ENCODE measurements at regions not wholly inside any gene's neighbourhood (a gene's known extent, or its start where the extent isn't known, plus 50 kb on each side); places are given as distances from the start of the nearest gene placed in this dataset.
A peak's percentile ranks its signal among the peaks of the same experiment; 100 is the strongest.

GRCh38 chr4:12633053-12633651 lies 851.0 kb downstream of the RAB28 start:
- no peak overlapping the region for H2AK5ac ChIP-seq (ENCODE audit: low read depth, low read length)
- intact Hi-C loops (cut with micrococcal nuclease): loop anchor here (10.0 kb wide), 1 partner anchor 868 kb away; no protein-coding TSS in a partner anchor
- peak; percentile 45 for TF ChIP-seq SMC3 (IDR thresholded peaks at IDR 0.05; ENCODE audit: low read depth, low read length)
- peak; percentile 73 for TF ChIP-seq RAD21 (IDR thresholded peaks at IDR 0.05; ENCODE audit: low read length)
- peak; percentile 64 for TF ChIP-seq CTCF (conservative IDR thresholded peaks at IDR 0.05; ENCODE audit: low read depth, low read length)
- no peak for TF ChIP-seq BHLHE40 (IDR thresholded peaks at IDR 0.05; ENCODE audit: low read depth, low read length)

More at GRCh38 chr4:12633053-12633651, 851.0 kb downstream of the RAB28 start:
- H3K4ac ChIP-seq (ENCODE audit: low read depth, low read length): no peak overlapping the region
- no TSS peak for BruUV-seq (replicated peaks)
- H3K14ac ChIP-seq (replicated peaks; ENCODE audit: low read depth, low read length): no peak overlapping the region
- H3K4me2 ChIP-seq (ENCODE audit: low read depth, low read length): no peak overlapping the region
- H3K4me3 ChIP-seq (ENCODE audit: insufficient read depth, low read depth, low read length): no peak overlapping the region
- no peaks in the 10 kb centered on the region for H3K4me1 ChIP-seq (ENCODE audit: control insufficient read depth, insufficient read depth, low read length)
- peak; percentile 80 for ATAC-seq (ENCODE audit: low read depth)
- no peak overlapping the region for H4K8ac ChIP-seq (ENCODE audit: low read depth in 2 of 2, low read length in 2 of 2)
- H2AFZ ChIP-seq (replicated peaks; ENCODE audit: low read length, poor library complexity): no peak overlapping the region
- no peak overlapping the region for H2BK15ac ChIP-seq (ENCODE audit: low read depth, low read length)
- in situ Hi-C loops (cut with MboI; ENCODE audit: low sequenced_read_pairs): no loop called here
- H2BK20ac ChIP-seq (ENCODE audit: low read depth, low read length): no peak overlapping the region
- CTCF ChIA-PET: interaction anchor here (0.6 to 1.7 kb wide), 4 partner anchors 9 to 13 kb away, joined by 3 to 7 read pairs (median 4); no protein-coding TSS in a partner anchor
- H3K27me3 ChIP-seq (ENCODE audit: control insufficient read depth, insufficient read depth, low read length): no peaks in the 10 kb centered on the region
- no peaks in the 10 kb centered on the region for H3K36me3 ChIP-seq (ENCODE audit: control insufficient read depth, insufficient read depth, low read length)
- H4K20me1 ChIP-seq (ENCODE audit: insufficient read depth, low read length): no peaks in the 10 kb centered on the region
- H4K5ac ChIP-seq (ENCODE audit: low read depth, low read length): no peak overlapping the region
- no peak overlapping the region for H2AK9ac ChIP-seq (replicated peaks; ENCODE audit: low read depth, low read length, poor library complexity)
- no peaks in the 10 kb centered on the region for H3K79me1 ChIP-seq (ENCODE audit: low read depth in 1 of 2, low read length in 2 of 2)
- no peak overlapping the region for H3K18ac ChIP-seq (ENCODE audit: low read depth, low read length)
- POLR2A ChIA-PET (ENCODE audit: unreplicated experiment): no interaction called here
- H2BK5ac ChIP-seq (ENCODE audit: low read depth, low read length, poor library complexity, severe bottlenecking): no peak overlapping the region
- H3K56ac ChIP-seq (ENCODE audit: extremely low read depth, insufficient read depth, low read length): no peak overlapping the region
- H3K9me1 ChIP-seq (ENCODE audit: insufficient read depth, low read length): no peaks in the 10 kb centered on the region
- peak; percentile 48 for DNase-seq
- dilution Hi-C loops (cut with HindIII; ENCODE audit: low sequenced_read_pairs, unreplicated experiment): no loop called here
- H3K27ac ChIP-seq (ENCODE audit: insufficient read depth, low read length): no peak overlapping the region
- H3K9ac ChIP-seq (ENCODE audit: low read depth, low read length): no peak overlapping the region
- H3K23ac ChIP-seq (ENCODE audit: low read depth, low read length): no peak overlapping the region
- WGBS, 2 experiments (ENCODE audit: extremely low coverage in 2 of 2, insufficient read length in 1 of 2): 0% methylated on average over 6 of the region's 15 CpGs; no CpG with 5 or more reads in 1 of the 2 experiments
- no peaks in the 10 kb centered on the region for H3K9me3 ChIP-seq (ENCODE audit: control insufficient read depth, insufficient read depth, low read length)
- H4K91ac ChIP-seq (ENCODE audit: insufficient read depth, low read depth, low read length): no peak overlapping the region
- H2BK120ac ChIP-seq (ENCODE audit: low read depth, low read length): no peak overlapping the region
